H1 (cell line): ENCODE measurements at regions not wholly inside any gene's neighbourhood (a gene's known extent, or its start where the extent isn't known, plus 50 kb on each side); places are given as distances from the start of the nearest gene placed in this dataset.

Experiments used
- CBX5 ChIP-seq: fragments of 300-800, 300-1000 bp; sonication (generic); IDR thresholded peaks from 2 replicates; pipeline ENCODE4 v1.7.1; 2016; ENCODE audit warnings: antibody characterized with exemption, low read length, low read depth
- CHD1 ChIP-seq: IDR thresholded peaks from 2 replicates; pipeline ENCODE4 v1.6.1; 2012; ENCODE audit warnings: low read depth, low read length, improper control_type of control experiment
- E2F6 ChIP-seq: IDR thresholded peaks from 2 replicates; pipeline ENCODE4 v1.6.1; 2012; ENCODE audit warnings: inconsistent platforms
- GTF2F1 ChIP-seq: IDR thresholded peaks from 2 replicates; pipeline ENCODE4 v1.6.1; 2012; ENCODE audit warnings: low read depth, low read length, improper control_type of control experiment, borderline replicate concordance
- HDAC6 ChIP-seq: IDR thresholded peaks from one replicate; pipeline ENCODE4 v1.7.1; 2012; ENCODE audit warnings: low read depth, mild to moderate bottlenecking, inconsistent platforms, low read length, moderate library complexity
- NANOG ChIP-seq: IDR thresholded peaks from 2 replicates; pipeline ENCODE4 v1.6.1; 2011; ENCODE audit warnings: low read length, low read depth, mild to moderate bottlenecking, inconsistent platforms; ENCODE audit not compliant: insufficient read depth, poor library complexity, severe bottlenecking
- POLR2AphosphoS5 ChIP-seq: IDR thresholded peaks from 2 replicates; pipeline ENCODE4 v1.6.1; 2011; ENCODE audit warnings: low read depth, low read length
- RBBP5 ChIP-seq: IDR thresholded peaks from 2 replicates; pipeline ENCODE4 v1.7.1; 2012; ENCODE audit warnings: low read depth, mild to moderate bottlenecking, inconsistent platforms, low read length, moderate library complexity, borderline replicate concordance
- RFX5 ChIP-seq: IDR thresholded peaks from 2 replicates; pipeline ENCODE4 v1.6.1; 2011; ENCODE audit warnings: low read depth, low read length, improper control_type of control experiment, borderline replicate concordance
- RXRA ChIP-seq: IDR thresholded peaks from 2 replicates; pipeline ENCODE4 v1.6.1; 2011; ENCODE audit warnings: low read depth, mild to moderate bottlenecking, low read length, moderate library complexity; ENCODE audit not compliant: insufficient read depth
- SIN3A ChIP-seq, 2 experiments: IDR thresholded peaks in 1 of 2; conservative IDR thresholded peaks in 1 of 2; 2 replicates each; pipeline ENCODE4 v1.6.1; 2011 to 2012; ENCODE audit warnings: low read length in 2 of 2, improper control_type of control experiment in 1 of 2, low read depth in 1 of 2, mild to moderate bottlenecking in 1 of 2
- SIRT6 ChIP-seq: IDR thresholded peaks from one replicate; pipeline ENCODE4 v1.7.1; 2012; ENCODE audit warnings: low read length, inconsistent platforms
- SP2 ChIP-seq: IDR thresholded peaks from 2 replicates; pipeline ENCODE4 v1.6.1; 2012; ENCODE audit warnings: mild to moderate bottlenecking, low read length, inconsistent platforms
- TBP ChIP-seq: IDR thresholded peaks from 2 replicates; pipeline ENCODE4 v1.6.1; 2011; ENCODE audit warnings: low read depth, low read length, improper control_type of control experiment
- YY1 ChIP-seq: IDR thresholded peaks from 2 replicates; pipeline ENCODE4 v1.6.1; 2011; ENCODE audit warnings: low read depth, mild to moderate bottlenecking, low read length

- TF ChIP-seq RXRA (no peak), SP2 (no peak), RFX5 (no peak), E2F6 (no peak), HDAC6 (no peak), SIRT6 (no peak), RBBP5 (no peak), CBX5 (no peak), NANOG (no peak), YY1 (0 out of 2 replicates have a peak, but pooled peaks have one; percentile 37), POLR2AphosphoS5 (no peak), GTF2F1 (no peak), CHD1 (no peak), SIN3A (conservative IDR thresholded peaks at IDR 0.05 in 1 of 2, IDR thresholded peaks at IDR 0.05 in 1 of 2; ENCODE audit: low read depth in 1 of 2, low read length in 2 of 2) (0 out of 4 replicates have a peak, but pooled peaks have one; percentile 34 to 37), TBP (peak; percentile 100)
These were observed 116.0 kb downstream of the TRIM27 start (continued) for GRCh38 chr6:28807682-28808280.
